GM19025 (cell line): ENCODE measurements at regions not wholly inside any gene's neighbourhood (a gene's known extent, or its start where the extent isn't known, plus 50 kb on each side); places are given as distances from the start of the nearest gene placed in this dataset.
"Not testable (repeated sequence)": the region's sequence is repeated elsewhere in the genome, so short reads cannot be mapped to it uniquely, and the experiment has no call there.

Experiments used
- ATAC-seq: cut with Tn5 transposase; IDR thresholded peaks from one replicate; pipeline ENCODE4 v1.9.1; 2021; ENCODE audit warnings: mild to moderate bottlenecking, low read depth, moderate library complexity; ENCODE audit not compliant: unreplicated experiment

DNA sequence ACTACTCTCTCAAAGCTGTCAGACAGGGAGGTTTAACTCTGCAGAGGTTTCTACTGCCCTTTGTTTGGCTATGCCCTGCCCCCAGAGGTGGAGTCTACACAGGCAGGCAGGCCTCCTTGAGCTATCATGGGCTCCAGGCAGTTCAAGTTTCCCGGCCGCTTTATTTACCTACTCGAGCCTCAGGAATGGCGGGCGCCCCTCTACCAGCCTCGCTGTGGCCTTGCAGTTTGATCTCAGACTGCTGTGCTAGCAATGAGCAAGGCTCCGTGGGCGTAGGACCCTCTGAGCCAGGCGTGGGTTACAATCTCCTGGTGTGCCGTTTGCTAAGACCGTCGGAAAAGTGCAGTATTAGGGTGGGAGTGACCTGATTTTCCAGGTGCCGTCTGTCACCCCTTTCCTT, 124.3 kb downstream of the PTCHD1 start:
- ATAC-seq, result not testable (repeated sequence)

- ATAC-seq, result no peak
Observed at GRCh38 chrX:23465105-23465791, 130.6 kb downstream of the PTCHD1 start.

GRCh38 chrX:23465985-23466384, 131.3 kb downstream of the PTCHD1 start:
- no peak for ATAC-seq

DNA sequence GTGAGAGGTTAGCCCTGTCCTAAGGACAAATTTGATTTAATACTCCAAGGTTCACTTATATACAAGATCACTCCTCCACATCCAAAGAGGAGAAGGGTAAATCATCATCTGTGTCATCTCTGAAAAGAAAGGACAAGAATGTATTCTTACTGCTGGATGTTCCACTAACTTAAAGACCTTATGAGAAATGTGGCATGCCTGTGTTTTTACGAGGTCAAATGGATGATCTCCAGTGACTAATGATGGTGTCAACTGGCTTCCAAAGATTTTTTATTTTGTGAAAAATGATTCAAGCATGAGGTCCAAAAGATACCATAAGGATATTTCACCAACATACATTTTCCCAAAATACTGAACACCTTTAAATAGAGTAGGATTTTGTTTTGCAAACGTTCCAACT, 143.4 kb downstream of the PTCHD1 start:
- no peak for ATAC-seq

DNA sequence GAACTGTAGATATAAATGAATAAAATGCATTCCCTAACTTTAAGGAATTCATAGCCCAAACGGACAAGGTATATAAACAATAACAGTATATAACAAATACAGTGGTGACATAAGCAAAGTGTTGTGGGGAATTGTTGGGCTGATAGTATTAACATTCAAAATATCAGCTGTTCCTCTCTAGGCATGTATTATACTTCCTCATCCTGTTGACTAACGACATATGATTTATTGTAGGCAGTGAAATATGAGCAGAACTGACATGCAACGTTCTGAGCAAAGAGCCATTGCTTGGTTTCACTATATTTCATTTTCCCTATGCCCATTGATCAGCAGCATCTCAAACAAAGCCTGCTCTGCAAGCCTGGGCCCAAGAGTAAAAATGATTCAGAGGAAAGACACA, 143.9 kb downstream of the PTCHD1 start:
- ATAC-seq, result no peak

DNA sequence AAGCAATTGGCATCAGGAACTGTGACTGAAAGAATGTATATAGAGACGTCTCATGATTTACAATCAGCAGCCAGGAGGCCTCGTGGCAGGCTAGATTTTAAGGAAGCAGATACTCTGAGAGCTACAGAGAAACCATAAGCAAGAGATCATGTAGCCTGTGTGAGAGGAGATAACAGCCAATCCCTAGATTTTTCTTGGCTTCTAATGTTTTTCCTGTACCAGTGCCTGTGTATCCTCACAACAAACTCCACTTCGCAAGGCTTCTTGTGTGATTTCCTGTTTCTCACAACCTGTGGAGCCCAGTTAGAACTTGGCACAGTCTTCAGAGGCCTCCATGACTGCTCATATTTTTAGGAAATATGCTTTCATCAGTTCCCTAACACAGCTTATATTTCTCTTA, 147.9 kb downstream of the PTCHD1 start:
- no peak for ATAC-seq

DNA sequence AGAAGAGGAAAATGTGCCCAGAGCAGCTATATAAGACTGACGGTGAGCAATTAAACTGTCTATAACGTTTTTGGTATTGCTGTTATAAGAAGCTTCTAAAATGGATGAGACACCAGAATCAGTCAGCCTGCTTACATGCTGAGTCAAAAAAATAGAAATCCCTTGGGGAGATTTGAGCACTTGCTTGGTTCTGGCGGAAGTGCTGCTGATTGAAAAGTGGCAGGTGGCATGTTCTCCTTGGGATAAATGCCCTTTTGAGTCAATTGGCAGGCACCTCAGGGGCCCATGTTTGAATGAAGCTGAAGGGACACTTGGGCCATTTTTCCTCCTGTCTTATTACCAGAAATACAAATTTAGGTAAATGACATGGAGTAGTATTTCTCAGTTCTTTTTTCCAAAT, 148.7 kb downstream of the PTCHD1 start:
- no peak for ATAC-seq

DNA sequence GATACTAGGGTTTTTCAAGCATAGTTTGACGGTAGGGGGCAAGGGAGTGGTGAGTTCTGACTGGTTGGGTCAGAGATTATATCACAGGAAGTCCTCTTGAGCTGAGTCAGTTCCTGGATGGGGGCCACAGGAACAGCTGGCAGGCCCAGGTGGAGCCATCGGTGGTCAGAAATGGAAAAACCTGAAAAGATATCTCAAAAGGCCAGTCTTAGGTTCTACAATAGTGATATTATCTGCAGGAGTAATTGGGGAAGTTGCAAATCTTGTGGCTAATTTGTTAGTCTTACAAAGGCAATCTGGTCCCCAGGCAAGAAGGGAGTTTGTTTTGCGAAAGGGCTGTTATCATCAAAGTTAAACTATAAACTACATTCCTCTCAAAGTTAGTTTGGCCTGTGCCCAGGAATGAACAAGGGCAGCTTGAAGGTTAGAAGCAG, 159.3 kb downstream of the PTCHD1 start:
- ATAC-seq, result peak; percentile 53

DNA sequence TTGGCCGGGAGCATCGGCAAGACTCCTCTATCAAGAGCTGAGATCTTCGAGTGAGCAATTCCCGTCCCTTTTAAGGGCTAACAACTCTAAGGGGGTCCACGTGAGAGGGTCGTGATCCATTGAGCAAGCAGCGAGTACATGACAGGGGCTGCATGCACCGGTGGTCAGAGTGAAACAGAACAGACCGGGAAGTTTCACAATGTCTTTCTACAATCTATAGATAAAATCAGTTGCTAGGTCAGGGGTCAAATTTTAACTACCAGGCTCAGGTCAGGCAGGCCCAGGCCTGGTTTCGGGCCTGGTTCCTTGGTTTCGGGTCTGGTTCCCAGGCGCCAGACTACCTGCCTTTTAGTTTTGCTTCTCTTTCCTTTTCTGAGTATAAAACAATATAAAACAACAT, 160.1 kb downstream of the PTCHD1 start:
- no peak for ATAC-seq

DNA sequence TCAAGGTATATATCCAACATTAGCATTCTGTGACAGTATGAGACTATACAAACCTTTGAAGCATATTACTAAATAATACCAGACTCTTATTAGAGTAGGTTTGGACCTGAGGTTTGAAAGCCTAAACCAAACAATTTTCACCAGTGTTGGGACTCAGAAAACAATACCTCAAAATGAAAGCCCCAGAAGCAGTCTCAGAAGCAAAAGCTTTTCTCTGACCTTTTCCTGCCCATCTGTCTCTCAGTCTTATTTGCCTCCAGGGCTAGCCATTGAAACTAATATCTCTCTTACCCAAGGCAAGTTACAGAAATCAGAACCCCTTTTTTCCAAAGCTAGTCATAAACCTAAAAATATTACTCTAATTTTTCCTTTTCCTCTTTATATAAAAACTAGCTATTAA, 163.3 kb downstream of the PTCHD1 start:
- peak; percentile 49 for ATAC-seq

- no peak for ATAC-seq
Observed at GRCh38 chrX:23501974-23502373, 165.3 kb upstream of the PRDX4 start.

- ATAC-seq, result no peak
Observed at GRCh38 chrX:23503835-23504539, 163.3 kb upstream of the PRDX4 start.

DNA sequence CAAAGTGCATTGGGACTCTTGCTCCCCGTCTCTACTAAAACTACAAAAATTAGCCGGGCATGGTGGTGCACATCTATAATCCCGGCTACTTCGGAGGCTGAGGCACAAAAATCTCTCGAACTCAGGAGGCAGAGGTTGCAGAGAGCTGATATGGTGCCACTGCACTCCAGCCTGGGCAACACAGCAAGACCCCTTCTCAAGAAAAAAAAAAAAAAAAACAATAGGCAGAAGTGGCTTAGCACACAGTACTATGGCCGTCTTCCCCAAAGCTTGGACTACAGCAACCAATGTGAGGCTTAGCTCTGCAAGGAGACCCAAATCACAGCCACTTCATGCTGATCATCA, 162.8 kb upstream of the PRDX4 start:
- no peak for ATAC-seq

GRCh38 chrX:23504895-23505294, 162.4 kb upstream of the PRDX4 start:
- no peak for ATAC-seq

DNA sequence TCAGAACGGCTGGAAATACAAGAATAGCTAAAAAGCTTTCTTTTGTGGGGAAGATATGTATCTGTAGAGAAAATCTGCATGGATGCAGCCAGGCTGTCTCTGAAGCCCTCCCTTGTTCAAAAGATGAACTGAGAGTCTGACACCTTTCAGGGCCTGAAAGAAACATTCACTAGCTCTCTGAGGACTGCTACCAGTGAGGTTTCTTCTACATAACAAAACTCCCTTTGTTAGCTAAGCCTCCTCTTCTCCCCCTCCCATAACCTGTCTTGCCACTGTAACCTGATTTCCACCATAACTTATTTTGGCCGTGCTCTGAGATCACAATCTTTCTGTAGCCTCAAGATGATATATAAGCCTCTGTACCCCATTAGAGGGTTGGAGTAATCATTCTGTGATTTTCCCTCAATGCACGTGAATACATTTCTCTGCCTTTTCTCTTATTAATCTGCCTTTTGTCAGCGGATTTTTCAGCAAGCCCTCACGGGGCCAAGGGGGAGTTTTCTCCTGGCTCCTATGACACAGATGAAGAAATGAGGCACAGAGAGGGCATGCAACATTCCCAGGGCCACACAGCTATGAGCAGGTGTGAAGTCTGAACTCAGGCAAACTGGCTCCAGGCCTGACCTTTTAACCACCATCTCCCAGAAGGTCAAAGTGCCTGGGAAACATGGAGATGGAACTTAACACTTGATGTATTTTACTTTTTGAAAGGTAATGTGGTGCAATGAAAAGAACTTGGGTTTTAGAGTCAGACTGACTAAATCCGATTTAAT, 161.6 kb upstream of the PRDX4 start:
- peak; percentile 63 for ATAC-seq

GRCh38 chrX:23509256-23509655, 158.0 kb upstream of the PRDX4 start:
- ATAC-seq, result no peak

DNA sequence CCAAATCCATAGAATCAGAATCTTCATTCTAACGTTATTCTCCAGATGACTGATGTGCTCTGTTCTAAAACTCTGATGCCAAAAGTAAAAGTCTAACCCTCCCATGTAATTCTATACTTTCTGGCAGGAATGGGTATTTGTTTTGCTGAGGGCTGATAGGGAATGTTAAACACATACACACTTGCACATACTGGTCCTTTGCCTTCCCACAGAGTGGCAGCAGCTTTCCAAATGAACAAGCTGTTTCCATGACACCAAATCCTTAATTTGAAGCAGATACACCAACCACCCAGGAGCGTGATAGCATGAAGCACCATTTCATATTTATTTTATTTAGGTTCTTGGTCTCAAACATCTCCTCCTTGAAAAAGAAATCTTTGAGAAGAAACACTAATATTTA, 155.5 kb upstream of the PRDX4 start:
- no peak for ATAC-seq

GRCh38 chrX:23513121-23513520, 154.2 kb upstream of the PRDX4 start:
- ATAC-seq, result no peak

- no peak for ATAC-seq
Observed at GRCh38 chrX:23514082-23514481, 153.2 kb upstream of the PRDX4 start.

DNA sequence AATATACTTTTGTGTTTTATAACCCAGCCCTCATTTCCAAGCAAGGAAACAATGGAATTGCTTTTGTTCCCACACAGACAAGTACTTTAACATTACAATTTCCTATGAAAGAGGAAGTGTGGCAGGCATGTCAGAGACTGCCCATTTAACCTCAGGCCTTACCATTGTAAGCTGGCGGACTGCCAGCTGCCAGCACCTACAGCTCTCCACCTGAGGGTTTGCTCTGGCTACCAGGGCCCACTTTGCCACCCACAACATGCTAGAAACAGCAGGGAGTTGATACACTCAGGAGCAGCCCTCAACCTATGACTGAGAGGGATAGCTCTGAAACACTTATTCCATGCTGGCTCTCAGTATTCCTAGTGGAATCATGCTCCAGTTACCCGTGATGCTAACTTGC, 152.3 kb upstream of the PRDX4 start:
- ATAC-seq, result no peak

DNA sequence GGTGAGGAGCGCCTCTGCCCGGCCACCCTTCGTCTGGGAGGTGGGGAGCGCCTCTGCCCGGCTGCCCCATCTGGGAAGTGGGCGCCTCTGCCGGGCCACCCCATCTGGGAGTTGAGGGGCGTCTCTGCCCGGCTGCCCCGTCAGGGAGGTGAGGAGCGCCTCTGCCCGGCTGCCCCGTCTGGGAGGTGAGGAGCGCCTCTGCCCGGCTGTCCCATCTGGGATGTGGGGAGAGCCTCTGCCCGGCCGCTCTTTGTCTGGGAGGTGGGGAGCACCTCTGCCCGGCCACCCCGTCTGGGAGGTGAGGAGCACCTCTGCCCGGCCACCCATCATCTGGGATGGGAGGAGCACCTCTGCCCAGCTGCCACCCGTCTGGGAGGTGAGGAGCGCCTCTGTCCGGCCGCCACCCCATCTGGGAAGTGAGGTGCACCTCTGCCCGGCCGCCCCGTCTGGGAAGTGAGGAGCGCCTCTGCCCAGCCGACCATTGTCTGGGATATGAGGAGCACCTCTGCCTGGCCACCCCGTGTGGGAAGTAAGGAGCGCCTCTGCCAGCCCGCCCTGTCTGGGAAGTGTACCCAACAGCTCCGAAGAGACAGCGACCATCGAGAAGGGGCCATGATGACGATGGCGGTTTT, 144.2 kb upstream of the PRDX4 start:
- ATAC-seq, result not testable (repeated sequence)
